GM19025 (cell line): ENCODE measurements at regions not wholly inside any gene's neighbourhood (a gene's known extent, or its start where the extent isn't known, plus 50 kb on each side); places are given as distances from the start of the nearest gene placed in this dataset.
"Not testable (repeated sequence)": the region's sequence is repeated elsewhere in the genome, so short reads cannot be mapped to it uniquely, and the experiment has no call there.

Experiments used
- ATAC-seq: cut with Tn5 transposase; IDR thresholded peaks from one replicate; pipeline ENCODE4 v1.9.1; 2021; ENCODE audit warnings: mild to moderate bottlenecking, low read depth, moderate library complexity; ENCODE audit not compliant: unreplicated experiment

DNA sequence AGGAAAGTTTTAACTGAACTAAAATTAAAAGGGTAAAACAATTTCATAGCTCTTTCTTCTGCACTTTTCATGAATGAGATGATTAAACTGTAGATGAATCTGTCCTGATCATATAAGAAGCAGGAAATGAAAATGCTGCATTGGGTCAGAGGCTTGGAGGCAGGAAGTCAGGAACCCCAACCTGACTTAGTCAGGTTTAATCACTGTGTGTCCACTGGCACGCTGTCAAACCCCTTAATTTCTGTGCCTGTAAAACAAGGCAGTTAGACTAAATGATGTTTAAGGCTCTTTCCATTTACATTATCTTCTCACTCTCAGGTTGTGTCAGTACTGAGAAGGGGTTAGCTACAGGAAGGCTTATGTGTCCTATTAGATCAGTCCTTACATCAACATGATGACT is 193.3 kb upstream of the TTC14 start:
- ATAC-seq: no peak

DNA sequence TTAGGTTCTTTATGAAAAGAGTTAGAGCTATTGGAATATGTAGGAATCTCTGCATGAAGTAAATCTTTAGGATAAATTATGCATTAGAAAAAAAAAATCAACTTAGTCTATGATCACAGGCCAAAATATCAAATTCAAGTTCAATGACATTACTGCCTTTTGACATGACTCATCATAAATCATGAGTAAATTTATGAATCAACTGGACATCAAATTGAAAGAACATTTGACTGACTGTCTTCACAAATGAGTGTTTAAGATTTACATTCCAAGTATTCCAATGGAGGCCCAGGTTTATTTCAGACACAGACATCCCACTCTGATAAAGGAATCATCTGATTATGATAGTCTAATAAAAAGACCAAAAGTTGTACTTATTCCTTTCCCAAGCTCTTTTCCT is 192.8 kb upstream of the TTC14 start:
- ATAC-seq: no peak

DNA sequence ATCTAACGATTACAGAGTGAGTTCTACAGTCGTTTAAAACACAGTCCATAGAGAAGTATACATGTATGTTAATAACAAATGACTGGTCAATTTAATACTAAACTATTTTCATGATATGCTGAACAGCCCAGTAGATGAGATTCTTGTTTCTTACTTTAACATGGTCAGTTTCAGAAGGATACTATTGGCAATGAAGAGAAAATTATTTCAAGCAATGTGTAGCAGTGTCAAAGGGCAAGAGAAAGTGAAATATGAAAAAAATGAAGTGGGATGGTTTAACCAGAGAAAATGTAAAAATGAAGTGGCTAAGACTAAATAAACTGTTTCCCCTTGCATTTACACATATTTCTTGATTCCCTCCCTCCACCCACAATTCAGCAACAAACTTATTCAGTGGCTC is 192.1 kb upstream of the TTC14 start:
- no peak for ATAC-seq

DNA sequence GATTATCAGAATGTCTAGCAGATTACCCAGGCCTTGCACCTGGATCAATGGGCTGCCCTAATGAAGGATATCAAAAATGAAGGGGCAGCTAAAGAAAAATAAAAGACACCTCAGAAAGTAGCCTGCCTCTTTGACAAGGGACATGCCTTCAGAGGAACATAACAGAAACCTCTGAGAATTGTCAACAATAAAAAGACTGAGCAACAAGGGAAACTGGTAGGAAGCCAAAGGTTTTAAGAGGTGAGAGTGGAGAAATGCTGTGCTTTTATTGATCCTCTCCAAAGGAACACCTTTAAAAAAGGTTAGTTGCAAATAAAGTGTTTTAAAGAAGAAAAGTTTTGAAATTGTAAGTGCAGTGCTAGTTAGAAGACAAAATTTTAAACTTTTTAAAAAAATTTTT is 187.8 kb upstream of the TTC14 start:
- ATAC-seq: no peak

DNA sequence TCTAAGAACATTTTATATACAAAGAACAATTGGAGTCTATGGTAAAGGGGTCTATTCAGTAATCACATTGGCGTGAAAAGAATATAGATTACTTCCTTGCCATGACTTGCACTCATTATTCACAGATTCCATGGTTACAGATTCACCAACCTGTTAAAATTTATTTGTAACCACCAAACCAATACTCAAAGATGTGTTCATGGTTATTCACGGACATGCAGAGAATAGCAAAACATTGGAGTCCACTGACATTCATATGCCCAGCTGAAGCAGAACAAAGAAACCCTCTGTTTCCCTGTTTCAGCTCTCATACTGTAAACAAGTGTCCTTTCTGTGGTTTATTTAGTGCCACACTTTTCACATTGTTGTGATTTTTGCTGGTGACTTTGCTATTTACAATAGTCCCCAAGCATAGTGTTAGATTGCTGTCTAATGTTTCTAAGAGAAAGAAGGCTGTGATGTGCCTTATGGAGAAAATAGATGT is 185.8 kb upstream of the TTC14 start:
- ATAC-seq: no peak

DNA sequence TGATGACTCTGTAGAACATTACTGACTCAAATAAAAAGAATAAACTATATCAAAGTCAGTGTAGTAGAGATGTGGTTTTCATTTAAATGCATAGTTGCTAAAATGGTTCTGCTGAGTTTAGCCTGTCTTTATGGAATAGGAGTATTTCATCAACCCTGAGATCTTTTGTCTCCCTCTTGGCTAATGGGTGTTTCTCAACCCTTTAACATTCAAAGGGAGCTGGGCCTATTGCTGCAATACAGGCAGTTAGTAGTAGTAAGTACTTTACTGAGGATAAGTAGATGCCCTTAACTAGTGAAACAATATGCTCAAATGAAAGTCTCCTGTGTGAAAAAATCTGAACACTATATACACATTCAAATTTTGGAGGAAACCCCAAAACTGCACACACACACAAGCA is 184.7 kb upstream of the TTC14 start:
- no peak for ATAC-seq

DNA sequence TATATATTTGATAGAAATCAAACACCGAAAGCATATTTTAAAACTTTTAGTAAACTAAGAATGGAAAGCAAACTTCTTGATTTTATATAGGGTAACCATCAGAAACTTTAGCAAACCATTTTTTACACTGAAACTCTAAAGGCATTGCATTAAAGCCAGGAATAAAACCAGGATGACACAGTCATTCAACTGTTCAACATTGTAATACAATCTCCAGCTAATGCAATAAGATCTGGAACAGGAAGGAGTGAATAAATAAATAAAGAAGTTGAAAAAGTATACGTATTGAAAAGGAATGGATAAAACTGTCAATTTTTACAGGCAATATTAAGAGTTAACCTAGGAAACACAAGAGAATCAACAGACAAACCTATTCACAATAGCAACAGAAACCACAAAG is 181.9 kb upstream of the TTC14 start:
- ATAC-seq: no peak

DNA sequence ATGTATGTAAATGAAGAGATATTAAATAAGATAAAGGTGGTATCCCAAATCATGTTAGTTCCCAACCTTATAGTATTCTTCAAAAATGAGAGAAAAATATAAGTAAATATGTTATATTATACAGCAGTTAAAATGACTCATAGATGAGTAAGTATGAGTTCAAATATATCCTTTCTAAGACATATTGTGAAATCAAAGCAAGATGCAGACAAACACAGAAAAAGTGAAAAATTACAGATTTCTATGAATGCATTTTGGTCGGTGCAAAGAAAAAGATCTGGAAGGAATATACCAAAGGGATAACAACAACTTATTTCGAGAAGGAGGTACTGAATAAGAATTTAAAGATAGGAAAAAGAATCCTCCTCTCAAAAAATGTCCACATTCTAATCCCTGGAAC is 181.2 kb upstream of the TTC14 start:
- ATAC-seq: no peak

DNA sequence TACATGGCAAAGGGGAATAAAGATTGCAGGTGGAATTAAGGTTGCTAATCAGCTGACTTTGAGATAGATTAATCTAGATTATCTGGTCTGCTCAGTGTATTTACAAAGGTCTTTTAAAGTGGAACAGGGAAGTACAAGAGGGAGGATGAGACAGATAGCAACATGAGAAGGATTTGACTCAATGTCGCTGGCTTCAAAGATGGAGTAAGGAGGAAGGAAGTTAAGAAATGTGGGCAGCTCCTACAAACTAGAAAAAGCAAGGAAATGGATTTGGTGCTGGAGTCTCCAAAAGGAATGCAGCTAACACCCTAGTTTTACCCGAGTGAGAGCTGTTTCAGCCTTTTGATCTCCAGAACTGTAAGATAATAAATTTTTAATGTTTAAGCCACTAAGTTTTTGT is 180.7 kb upstream of the TTC14 start:
- ATAC-seq: no peak

DNA sequence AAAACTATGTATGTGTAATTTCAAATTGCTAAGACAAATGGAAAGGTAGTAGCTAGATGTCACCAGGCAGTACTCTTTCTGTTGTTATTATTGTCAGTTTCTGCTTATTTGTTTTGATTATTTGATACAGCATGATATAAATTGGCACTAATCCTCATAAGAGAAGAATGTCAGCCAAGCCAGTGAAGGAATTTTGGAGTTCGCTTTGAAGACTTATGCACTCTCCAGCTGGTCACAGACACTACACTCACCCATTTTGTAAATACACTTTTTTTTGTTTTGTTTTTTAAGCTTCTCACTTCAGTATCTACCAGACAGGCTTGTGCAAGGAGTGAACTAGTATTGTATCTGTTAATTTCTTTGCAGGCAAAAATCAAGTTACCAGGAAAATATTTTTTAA is 180.2 kb upstream of the TTC14 start:
- ATAC-seq: no peak

DNA sequence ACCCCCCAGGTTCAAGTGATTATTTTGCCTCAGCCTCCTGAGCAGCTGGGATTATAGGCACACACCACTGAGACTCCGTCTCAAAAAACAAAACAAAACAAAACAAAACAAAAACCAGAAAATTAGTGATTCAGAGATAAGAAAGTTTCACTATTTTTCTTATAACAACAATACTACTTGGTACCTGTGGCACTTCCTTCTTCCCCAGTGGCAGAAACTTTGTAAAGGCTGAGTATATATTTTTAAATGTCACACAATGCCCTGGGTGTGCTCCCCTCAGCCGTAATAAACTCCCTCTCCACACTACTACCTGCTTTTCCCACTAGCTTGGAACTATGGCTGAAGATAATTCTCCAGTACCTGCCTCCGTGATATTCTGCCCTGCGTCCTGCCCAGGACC is 177.7 kb upstream of the TTC14 start:
- not testable (repeated sequence) for ATAC-seq

DNA sequence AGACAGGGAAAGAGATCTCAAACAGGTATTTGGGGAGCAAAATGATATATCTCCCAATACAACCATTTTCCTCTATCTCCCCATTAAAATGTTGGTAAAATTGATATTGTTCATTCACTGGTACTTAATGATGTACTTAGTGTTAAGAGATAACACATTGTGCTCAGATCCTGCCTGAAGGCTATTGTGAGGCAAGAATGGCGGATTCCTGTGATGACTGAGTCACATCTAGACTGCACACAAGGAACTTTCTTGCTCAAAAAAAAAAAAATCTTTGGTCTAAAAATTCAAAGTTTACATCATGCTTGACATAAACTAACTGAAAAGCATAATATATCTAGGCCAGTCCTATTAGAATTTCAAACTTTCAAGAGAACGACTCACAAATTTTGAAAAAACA is 171.1 kb upstream of the TTC14 start:
- ATAC-seq: no peak

DNA sequence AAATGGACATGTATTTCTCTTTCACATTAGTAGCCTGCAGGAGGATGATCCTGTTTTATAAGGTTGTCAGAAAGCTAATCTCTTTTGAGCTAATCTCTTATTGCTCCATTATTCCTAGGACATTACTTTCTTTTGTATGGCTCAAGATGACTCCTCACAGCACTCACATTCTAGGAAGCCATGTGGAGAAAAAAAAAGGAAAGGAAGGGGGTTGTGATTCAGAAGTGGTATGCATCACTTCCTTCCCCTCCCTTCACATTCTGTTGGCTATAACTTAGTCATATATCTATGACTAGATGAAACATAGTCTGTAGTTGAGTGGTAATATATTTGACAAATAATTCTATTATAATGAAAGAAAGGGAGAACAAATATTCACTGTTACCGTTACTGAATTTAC is 168.8 kb upstream of the TTC14 start:
- ATAC-seq: no peak

DNA sequence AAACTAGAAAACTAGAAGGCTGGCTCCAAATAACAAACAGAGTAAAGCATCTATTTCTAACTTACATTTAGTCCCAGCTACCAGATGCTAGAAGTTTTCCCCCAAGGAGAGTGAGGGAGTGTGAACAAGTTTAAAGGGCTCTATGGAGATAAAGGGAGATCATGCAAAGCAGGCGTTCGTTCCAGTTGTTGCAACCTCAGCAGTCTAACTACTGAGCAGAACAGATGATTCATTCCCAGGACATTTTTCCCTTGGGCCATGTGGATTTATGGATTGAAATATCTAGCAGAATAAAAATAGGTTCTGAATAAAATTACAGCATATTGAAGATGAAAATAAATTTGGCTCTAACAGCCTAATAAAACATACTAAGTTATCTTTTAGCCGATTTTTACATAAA is 154.8 kb upstream of the TTC14 start:
- ATAC-seq: no peak

DNA sequence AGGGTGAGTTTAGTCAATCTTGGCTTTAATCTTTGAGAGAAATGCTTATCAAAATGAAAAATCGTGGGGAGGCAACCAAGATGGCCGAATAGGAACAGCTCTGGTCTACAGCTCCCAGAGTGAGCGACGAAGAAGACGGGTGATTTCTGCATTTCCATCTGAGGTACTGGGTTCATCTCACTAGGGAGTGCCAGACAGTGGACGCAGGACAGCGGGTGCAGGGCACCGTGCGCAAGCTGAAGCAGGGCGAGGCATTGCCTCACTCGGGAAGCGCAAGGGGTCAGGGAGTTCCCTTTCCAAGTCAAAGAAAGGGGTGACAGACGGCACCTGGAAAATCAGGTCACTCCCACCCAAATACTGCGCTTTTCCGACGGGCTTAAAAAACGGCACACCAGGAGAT is 153.6 kb upstream of the TTC14 start:
- ATAC-seq: not testable (repeated sequence)

DNA sequence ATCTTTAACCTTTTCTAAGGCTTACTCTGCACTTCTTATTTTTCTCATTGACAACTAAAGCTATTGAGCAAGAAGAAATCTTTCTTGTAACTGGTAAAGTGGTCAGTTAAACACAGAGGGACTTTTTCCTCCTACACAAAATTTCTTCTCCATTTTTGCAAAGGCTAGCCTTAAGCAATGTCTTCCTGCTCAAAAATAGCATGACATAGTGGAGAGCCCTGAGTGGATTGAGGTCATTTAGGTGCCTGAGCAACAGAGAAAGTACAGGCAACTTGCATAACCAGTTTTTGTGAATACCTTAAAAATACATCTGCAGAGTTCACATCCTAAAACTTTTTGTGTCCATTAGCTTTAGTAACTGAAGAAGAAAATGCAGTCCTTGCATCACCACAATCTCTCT is 144.7 kb upstream of the TTC14 start:
- no peak for ATAC-seq

DNA sequence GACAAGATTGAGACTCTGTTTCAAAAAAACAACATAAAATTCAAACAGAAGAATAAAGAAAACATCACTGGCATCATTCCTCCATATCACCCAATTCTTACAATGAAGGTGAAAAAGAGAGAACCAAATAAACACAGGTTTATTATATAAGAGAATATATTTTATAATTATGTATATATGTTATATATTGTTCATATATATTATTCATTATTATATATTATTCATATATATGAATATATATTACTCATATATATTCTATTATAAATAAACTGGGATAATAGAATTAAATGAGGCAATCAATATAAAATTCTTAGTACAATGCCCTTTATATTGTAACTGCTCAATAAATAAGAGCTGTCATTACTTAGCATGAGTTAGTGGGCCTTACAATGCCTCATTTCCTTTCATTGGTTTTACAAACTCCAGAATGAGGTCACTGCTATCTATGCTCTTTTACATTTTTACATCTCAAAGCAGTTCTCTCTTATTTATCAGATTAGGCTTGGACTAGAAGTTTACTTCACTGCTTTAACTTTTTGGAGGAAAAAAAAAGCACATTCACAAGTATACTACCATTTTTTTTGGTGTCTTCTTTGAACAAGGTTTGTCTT is 135.5 kb upstream of the TTC14 start:
- ATAC-seq: no peak

DNA sequence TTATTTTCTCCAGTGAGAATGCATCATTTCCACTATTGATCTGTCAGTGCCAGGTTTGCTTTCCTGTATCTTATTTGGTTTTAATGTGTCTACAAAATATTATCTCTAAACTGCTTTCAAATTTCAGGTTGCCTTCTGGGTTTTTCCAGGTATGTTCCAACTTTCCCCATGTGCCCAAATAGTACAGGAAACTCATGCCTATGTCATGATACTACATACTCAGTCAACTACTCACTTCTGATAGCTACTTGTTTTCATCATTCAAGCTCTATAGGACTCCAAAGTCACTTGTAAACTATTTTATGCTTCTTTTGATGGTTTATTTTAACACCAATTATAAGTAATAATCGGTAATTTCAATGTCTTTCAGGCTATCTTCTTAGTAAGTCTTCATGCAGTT is 134.8 kb upstream of the TTC14 start:
- no peak for ATAC-seq

DNA sequence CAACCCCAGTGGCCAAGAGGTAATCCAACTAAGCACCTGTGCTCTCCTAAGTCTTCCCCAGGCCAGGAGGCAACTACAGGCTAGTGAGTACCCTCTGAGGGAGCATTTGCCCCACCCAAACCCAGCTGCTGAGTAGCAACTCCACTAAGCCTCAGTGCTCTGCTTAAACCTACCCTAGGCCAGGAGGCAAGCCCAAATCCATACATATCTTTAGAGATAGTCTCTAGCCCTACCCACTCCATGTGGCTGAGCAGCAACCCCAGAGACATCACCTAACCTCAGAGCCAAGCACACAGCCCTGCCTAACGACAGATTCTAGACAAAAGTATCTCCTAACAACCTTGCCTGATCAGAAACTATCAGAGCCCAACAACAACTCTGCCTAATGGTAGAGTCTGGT is 132.8 kb upstream of the TTC14 start:
- ATAC-seq: no peak

DNA sequence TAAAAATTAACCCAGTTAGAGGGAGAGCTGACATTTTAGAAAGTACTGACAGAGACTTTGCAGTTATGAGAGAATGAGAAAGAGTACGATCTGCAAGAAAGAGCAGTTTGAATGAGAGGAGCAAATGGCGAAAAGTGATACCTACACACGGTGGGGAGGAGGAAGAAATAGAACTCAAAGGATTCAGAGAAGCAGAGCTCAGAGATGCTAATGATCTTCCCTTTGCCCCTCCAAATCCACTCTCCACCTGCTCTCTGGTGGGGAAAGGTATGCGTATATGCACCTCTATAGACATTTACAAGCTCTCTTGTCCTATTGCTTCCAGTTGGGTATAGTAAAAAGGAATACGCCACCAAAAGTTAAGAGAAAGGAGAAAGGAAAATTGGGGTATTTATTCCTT is 123.3 kb upstream of the TTC14 start:
- ATAC-seq: no peak

DNA sequence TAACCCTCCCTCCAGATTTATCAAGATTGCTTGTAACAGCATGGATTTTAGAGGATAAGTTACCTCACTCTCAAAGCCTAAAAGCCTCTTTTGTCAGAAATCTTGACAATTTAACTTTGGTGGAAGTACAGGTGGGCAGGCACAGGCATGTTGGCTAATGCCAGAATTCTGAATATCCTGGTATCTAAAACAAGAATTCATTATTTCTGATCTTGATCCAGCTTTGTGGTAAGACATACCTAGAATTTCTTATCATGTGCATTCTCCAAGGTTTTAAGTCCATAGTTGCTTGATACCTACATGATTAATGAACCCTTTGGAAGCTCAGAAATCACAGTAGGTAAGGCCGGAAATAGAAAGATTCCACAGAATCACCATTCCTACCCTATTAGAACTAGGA is 109.9 kb upstream of the TTC14 start:
- ATAC-seq: no peak

DNA sequence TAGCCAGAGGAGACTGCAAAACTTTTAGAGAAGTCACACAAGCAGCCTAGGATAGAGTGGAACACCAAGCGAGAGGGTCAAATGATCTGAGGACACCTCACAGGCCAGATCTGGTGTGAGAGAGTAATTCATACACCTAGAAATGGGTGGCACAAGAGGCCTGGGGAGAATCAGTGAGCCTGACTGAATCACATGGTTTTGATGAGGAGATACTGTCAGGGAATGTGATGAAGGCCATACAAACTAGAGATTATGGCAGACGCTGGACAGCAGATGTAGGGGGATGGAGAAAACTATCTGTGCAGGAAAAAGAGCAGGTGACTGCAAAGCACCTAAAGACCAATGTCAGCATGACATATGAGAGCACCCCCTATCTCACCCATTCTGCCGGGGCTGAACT is 105.0 kb upstream of the TTC14 start:
- ATAC-seq: no peak

DNA sequence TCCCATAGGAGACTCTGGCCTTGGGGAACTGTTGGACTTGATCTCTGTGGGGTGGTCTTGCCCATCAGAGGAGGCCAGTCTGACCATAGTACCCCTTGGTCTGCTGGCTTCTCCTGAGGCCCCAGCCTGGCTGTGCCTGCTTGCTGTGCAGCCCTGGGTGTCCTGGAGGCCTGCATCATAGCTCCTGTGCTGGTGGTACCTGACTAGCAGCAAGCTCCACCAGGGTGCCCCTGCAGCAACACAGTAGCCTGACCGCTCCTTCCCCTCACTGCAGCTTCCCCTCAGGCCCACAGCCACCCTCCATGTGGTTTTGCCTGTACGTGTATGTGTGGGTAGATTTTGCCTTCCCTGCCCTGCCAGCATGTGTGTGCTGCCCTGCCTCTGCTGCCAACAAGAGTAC is 85.6 kb upstream of the TTC14 start:
- no peak for ATAC-seq
